ENCODE measurements at regions not wholly inside any gene's neighbourhood (a gene's known extent, or its start where the extent isn't known, plus 50 kb on each side); places are given as distances from the start of the nearest gene placed in this dataset.
A peak's percentile ranks its signal among the peaks of the same experiment; 100 is the strongest.

DNA sequence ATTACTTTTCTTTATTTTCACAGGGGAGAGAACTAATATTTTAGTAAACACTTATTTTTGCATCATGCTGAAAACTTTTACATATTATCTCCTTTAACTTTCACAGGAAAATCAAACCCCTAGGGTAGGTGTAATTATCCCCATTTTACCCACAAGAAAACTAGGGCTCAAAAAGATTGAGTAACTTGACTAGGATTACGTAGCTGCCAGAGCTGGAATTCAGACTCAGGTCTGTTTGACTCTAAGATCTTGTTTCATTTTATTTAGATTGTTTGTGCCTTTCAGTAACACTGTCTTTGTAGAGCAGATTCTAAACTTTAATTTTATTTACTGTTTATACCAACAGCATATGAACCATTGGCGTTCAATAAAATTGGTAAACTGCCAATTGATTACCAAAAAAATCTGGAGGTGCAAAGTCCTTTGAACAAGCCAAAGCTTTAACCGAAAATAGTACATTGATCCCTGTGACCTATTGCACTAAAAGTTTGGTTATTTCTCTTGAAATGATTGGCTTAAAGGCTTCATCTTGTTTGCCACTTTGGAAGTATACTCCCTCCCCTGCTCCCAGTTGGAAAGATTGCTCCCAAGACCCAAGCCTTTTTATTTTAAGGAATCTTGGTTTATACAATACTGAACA is 71.0 kb upstream of the WDR26 start:
- no peak for DNase-seq

DNA sequence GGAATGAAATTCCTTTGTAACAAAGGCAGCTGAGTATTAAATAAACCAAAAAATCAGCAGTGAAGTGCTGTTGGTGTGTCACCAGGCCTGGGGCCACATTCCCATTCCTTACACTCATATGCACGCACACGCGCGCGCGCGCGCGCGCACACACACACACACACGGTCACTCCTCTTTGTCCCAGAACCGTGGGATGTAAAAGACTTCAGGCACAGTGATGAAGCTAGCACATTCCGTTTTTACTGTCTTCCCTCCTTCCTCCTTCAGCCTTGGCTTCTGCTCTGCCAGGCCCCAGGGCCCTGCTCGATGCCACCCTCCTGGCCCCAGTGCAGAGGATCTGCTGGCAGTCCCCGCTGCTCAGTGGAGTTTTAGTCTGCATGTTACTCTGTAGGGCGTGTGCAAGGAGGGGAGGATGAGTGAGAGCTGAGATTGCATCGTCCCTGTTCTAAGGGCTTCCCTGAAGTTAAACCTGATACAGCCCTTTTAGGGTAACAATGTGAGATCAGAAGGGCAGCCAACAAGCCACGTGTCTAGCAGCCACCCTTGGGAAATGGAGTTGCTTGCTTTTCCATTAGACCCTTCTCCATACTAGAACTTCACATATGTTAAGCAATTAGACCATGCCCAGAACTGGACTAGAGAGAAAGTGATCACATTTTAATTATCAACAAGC is 71.7 kb upstream of the WDR26 start:
- DNase-seq = no peak

DNA sequence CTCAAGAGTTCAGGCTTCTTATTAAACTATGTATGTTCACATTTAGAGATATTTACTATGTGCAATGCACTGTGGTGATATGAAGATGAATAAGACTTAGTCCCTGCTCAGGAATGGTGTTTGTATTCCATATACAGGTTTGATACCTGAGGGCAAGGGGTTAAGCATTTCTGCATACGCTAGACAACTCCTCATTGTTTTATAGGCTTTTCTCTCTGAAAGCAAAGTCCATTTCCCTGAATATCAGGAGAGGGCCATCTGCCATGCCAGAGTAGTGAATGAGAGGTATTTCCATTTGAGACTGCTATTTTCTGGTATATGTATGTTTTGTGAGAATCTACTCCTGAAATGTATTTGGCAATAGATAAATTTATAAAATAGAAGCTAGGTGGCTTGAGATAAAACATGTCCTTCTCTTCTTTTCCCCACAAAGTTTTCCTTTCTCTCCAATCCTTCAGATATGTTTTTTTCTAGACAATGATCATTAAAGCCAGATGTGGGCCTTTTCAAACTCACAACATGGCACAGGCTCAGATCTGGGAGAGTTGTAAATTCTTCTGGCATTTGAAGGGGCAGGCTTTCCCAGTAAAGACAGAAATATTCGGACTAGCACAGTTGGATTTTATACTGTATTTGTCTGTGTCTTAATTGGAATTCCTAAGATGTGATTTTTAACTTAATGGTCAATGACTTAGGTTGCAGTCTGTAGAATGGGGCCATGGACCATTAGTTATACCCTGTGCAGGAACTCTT is 73.3 kb upstream of the WDR26 start:
- DNase-seq = no peak

DNA sequence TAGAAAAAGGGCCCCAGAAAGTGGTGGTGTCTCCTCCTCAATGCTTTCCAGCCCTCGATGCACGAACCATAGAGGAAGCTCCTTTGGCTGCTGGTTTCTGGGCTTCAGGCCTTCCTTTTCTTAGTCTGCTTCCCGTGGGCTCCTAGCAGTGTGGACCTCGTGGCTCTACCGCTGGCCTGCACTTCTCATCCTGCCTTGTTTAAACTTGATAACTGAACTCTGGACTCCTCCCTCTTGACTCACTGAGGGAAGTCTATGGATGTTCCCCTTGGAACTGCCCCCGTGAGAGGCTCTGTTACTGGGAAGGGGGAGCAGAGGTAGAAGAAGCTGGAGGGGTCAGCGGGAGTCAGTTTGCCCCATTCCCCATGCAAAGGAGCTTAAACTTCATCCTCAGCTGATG is 75.3 kb upstream of the WDR26 start:
- no peak for DNase-seq

DNA sequence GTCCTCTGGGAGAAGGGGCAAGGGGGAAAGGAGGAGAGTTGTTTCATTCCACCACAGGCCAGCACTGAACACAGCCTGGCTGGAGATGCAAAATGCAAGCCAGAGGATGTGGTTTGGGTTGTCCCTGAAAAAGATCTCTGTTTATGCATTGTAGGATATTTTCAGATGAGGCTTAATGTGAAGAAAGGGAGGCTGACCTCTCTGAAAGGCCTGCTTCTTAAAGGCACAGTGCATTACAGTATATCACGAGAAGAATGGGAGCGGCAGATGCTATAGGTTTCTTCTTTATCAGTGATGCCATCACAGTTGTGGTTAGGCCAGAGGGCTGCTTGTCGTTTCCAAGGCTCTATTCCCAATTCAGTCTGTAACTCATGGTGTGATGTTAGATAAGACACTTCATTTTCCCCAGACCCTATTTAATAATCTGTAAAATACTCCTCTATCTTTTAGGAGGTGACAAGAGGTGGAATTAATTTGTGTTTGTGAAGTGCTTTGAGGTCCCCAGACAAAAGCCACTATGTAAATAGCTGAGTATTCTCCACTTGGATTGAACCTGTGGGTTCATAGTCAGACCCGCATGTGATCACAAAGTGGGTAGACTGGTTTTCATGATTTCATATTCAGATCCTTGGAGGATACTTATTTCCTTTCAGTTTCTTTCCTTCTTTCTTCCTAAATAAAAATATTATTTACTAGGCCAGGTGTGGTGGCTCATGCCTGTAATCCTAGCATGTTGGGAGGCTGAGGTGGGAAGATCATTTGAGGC is 76.5 kb upstream of the WDR26 start:
- no peak for DNase-seq

DNA sequence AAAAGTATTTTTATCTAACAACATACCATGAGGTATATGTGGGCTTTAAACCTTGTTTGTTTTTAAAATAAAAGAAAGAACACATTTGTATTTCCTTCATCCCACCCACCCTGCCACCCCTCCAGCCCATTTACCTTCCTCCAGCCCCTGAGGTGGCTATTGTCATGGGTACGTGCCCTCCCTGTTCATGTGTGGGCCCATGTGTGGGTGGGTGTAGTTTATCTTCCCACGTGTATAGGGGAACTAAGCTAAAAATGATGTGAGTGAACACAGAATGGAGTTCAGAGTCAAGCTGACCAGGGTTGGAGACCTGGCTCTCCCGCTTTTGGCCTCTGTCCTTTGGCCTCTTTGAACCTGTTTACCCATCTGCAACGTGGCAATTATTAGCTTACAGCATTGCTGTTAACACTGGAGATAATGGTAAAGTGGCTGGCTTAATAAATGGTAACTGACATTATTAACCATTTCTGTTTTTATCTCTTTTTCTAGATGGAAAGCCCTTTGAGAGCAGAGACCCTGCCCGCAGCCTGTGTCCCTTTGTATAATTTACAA is 78.1 kb upstream of the WDR26 start:
- no peak for DNase-seq

DNA sequence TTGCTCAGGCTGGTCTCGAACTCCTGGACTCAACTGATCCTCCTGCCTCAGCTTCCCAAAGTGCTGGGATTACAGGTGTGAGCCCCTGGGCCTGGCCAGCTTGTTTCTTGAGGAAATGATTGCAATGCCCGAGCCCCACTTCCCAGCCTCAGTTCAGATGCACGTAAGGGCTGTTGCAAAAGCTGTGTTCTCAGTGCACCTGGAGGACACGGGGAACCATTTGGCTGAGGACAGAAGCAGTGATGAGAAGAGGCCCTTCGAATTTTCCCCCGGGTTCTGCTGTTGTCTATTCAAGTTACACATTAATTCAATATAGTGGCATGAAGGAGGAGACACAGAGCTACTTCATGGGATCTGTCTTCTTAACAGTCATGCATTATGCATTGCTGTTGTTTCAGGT is 78.8 kb upstream of the WDR26 start:
- no peak for DNase-seq

DNA sequence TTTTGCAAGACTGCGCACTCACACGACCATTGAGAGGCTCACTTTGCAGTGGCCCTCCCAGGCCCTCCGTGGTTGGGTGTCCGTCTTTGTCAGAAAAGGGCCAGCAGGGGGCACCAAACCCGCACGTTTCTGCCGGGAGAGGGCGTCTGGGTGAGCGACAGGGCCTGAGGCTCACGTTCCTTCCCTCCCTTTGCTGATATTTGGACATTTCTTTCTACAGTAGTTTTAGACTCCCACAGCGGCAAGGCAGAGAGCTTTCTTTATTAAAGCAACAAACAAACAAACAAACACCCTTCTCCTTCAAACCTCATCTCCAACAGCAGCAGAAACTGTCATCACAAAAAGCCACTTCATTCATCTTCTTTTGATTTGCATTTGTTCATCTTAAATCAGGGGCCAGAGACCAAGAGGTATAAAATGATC is 79.2 kb upstream of the WDR26 start:
- peak; percentile 88 to 91 for DNase-seq

DNA sequence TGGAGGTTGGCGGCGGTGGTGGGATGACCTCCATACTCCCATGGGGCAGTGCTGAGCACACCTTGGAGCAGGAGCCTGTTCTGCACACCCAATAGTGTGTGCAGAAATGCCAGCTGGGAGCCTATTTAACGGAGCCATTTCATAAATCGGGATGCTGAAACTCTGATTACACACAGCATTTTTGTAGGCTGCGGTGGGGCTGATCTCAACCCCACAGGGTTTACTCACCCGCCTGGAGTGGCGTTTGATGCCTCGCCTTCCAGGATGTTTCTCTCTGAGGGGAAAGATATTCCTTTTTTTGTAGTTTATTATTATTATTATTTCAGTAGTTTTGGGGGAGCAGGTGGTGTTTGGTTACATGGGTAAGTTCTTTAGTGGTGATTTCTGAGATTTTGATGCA is 82.6 kb upstream of the WDR26 start:
- DNase-seq = no peak

DNA sequence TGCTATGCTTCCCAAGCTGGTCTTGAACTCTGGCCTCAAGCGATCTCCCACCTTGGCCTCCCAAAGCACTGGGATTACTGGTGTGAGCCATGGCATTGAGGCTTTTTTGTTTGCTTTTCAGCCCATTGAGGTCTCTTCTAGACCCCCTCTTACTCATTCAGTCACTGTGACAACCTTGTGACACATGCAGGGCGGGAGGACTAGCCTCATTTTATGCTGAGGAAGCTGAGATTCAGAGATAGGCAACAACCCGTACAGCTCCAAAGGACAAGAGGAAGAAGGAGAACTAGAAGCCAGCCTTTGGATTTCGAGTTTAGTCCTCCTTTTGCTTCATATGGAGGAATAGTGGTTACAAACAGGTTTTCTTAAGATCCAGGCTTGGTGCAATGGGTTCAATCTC is 83.9 kb upstream of the WDR26 start:
- no peak for DNase-seq

DNA sequence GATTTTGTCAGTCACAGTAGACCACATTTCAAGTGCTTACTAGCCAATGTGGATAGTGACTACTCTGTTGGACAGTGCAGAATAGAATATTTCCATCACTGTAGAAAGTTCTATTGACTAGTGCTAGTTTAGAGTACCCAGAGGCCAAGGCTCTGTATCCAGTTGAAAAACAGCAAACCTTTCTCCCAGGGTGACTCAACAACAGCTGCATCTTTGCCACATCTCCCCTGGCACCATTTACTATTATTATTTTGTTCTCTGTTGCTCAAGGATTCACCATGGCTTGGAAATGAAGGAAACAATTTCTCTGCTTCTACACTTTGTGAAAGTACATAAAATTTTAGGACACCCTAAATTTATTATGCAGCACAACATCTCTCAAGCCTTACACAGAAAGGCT is 85.3 kb upstream of the WDR26 start:
- DNase-seq = no peak

DNA sequence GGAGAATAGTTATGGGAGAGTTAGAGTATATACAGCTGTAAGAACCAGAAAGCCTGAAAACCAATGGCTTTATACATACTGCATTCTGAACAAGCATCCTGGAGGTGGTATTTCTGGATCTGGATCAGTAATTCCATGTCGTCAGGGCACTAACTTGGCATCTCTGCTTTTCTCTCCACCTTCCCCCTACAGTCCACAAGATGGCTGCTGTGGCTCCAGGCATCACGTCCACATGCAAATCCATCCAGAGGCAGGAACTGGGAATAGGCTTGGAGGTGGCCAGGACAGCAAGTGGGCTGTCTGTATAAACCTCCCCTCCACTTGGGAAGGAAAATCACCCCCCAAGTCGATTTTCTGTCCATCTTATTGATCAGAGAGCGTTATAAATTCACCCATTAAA is 86.2 kb upstream of the WDR26 start:
- no peak for DNase-seq

DNA sequence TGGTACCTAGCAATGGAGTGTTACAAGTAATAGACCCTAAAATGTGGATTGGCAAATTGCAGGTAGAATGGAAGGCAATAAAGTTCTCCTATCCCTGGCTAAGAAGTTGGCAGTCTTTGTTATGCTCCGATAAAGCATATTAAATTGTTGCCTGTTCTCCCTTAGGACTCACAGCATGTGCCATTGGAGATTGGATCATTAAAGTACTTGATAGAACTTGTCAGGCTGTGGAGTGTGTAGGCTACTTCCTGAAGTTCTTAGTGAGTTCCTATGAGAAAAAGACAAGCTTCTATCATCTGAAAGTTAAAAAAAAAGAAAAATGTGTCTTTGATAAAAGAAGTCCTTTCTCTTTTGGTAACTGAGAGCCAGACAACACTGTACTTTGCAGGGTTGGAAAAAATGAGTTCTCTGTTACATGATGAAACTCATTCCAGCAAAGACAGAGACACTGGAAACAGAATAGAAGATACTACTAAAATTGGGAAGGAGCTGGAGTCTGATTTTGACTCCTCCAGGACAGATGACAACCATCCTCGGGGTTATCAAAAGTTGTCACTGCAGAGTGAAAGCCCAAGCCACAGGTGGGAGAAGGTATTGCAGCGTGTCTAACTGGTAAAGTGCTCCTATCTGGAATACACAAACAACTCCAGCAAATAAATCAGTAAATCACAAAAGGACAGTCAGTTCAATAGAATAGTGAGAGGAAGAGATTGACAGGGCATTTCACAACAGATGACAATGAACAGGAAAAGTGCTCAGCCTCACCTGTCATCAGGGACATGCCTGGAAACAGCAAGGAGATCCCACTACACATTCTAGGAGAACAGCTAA is 87.5 kb upstream of the WDR26 start:
- DNase-seq = no peak

DNA sequence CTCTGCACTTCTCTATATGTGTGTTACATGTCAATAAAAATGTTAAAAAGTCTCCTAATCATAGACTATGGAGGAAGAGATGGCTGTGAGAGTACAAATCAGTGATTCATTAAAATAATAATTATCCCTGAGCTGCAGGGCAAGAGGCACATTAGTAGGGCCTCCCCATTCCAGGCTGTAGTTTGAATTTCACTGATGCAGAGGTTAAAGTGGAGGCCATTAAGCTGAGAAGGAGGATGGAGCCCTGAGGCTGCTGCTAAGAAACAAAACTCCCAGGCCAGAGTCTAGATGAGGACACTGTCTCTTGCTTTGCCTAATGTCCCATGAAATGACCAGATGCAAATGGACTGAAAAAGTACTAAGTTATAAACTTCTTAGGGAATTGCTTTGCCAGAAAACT is 89.1 kb upstream of the WDR26 start:
- no peak for DNase-seq

DNA sequence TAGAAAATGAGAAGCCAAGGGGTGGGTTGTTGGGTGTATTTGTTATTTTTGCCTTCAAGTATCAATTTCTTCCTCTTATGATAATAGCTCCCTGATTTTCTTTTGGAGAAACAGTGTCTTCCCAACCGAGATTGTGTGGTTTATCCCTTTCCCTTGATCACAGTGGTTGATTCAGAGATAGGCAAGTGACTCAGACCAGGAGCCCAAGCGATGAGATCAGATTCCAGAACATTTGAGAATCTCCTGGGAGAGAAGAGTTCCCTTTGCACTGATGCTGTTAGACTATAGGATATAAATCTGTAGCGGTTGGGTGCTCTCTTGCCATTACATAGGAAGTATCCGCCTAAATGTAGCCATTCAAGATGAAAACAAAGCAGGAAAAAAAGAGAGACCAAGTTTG is 90.1 kb upstream of the WDR26 start:
- no peak for DNase-seq

DNA sequence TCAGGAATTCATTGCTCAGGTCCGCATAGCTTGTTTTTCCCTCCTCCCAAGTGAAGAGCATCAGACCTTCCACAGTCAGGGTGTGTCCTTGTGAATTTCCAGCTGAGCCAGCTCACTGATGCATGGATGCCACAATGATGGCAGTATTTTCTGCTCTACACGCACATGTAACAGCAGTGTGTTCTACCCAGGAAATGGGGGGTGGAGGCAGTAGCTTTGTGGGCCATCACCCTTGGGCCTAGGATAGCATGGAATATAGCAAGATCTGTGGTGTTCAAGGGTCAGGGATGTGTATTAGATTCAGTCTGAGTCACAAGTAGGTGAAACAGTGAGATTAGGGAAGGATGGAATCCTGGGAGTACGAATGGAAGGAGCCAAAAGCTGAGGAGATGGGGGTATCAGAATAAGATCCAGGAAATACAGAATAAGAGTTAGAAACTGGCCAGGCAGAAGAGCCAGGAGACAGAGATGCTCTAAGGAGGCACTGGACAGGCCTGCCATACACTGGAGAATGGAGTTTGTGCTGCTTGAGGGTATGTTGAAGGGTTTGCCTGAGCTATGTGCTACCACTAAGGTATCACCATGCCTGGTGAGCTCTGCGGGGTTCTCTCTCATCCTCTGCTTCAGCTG is 90.6 kb upstream of the CNIH3 start:
- DNase-seq = no peak

DNA sequence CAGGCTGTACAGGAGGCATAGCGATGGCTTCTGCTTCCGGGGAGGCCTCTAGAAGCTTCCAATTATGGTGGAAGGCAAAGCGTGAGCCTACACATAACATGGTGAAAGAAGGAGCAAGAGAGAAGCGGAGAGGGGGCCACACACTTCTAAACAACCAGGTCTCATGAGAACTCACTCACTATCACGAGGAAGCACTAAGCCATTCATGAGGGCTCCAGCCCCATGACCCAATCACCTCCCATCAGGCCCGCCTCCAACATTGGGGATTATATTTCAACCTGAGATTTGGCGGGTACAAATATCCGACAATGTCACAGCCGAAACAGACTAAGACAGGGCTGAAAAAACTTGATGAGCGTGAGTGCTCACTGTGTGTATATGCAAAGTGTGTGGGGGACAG is 89.3 kb upstream of the CNIH3 start:
- DNase-seq = no peak

DNA sequence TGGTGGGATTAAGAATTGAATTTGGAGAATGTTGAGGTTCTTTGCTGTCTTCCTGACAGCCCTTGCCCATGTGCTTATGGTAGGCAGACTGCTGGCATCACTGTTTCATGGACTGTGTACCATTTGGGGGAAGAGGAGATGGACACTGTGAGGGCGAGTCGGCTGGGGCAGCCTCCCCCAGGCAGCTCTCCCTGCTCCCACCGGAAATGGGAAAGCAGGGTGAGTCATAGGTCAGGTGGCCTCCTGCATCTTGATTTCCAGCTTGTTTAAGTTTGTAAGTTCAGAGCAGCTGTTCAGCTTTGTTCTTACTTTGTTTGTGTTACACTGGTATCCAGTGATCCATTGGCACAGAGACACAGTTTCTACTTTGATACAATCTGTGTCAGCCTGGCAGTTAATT is 87.2 kb upstream of the CNIH3 start:
- no peak for DNase-seq

DNA sequence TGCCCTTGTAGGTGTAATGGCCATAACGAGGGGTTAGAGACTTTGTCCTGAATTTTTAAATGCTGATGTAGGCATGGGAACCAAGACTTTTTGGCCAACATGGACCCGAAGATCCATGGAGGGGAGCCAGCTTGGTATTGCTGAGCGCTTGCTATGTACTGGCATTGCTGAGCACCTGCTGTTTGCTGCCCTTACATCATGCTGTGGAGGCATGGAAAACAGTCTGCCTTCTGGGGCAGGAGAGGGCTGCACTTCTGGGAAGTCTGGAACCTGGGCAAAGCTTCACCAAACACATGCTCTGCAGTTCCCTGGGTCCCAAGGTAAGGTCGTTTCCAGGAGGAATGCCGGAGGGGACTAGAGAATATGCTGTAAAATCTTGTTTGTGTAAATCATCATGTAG is 86.3 kb upstream of the CNIH3 start:
- no peak for DNase-seq

DNA sequence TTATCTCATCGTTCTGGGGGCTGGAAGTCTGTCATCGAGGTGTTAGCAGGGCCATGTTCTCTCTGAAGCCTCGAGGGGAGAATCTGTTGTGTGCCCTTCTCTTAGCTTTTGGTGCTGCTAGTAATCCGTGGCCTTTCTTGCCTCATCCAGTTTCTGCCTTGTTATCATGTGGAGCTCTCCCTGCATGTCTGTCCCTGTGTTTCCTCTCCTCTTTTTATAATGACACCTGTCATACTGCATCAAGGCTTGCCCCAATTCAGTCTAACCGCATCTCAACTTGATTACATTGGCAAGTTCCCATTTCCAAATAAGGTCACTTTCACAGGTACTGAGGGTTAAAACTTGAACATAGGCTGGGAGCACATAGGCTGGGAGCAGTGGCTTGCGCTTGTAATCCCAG is 82.6 kb upstream of the CNIH3 start:
- DNase-seq = no peak

DNA sequence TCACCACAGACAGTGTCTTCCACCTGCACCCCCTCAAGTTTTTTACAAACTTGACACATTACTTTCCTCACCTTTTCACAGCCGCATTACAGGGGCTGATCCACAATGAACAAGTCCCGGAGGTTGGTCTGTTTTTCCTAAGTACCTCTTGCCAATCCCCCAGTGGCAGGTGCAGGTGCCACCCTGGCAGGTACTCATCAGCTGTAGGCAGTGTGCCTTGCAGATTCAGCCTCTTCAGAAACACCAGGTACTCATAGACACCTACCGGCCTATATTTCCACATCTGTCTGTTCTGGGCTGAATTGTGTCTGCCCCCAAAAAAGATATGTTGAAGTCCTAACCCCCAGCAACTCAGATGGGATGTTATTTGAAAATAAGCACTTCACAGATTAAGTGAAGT is 81.4 kb upstream of the CNIH3 start:
- DNase-seq = no peak

DNA sequence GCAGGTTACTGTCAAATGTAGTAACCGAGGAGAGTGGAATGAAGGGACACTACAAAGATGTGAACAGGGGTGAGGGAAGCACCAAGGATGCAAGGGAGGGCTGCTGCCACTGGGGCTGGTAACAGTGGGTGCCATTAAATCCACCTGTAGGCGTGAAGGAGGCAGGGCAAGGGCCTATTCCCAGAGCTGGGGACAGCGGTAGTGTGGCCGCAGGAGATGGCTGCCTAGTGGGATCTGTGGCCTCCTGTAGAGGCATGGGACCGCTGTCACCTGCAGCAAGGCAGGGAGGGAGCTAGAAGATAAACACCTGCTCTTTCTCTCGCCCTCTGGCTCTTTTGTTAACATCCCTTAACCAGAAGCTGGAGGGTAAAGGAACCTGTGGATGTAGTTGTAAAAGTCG is 80.5 kb upstream of the CNIH3 start:
- no peak for DNase-seq
